Vagina (tissue), 2 donors: ENCODE measurements at regions not wholly inside any gene's neighbourhood (a gene's known extent, or its start where the extent isn't known, plus 50 kb on each side); places are given as distances from the start of the nearest gene placed in this dataset.

Experiments used
- DNase-seq, 2 donors: peaks; one replicate each; pipeline ENCODE4 v3.0.0-alpha.2; 2017; ENCODE audit errors: extremely low spot score in 2 of 2
- H3K27ac ChIP-seq: fragments of 200-600 bp; sonication (generic); one replicate; pipeline ENCODE4 v1.5.1; 2019
- H3K27me3 ChIP-seq: fragments of 200-600 bp; sonication (generic); one replicate; pipeline ENCODE4 v1.5.1; 2019
- H3K36me3 ChIP-seq, 2 donors: fragments of 200-600 bp; sonication (generic); one replicate each; pipeline ENCODE4 v1.5.1; 2017 to 2019
- H3K4me1 ChIP-seq: fragments of 200-600 bp; sonication (generic); one replicate; pipeline ENCODE4 v1.5.1; 2019
- H3K4me3 ChIP-seq, 2 donors: fragments of 200-600 bp; sonication (generic); 1 replicate in 1 of 2; 2 replicates in 1 of 2; pipeline ENCODE4 v1.5.1; 2016 to 2019
- H3K9me3 ChIP-seq: fragments of 200-600 bp; sonication (generic); one replicate; pipeline ENCODE4 v1.5.1; 2019
- POLR2A ChIP-seq, 2 donors: fragments of 450-650 bp; IDR thresholded peaks; one replicate each; pipeline ENCODE4 v1.6.1; 2017; ENCODE audit warnings: antibody characterized with exemption in 2 of 2, mild to moderate bottlenecking in 2 of 2, moderate library complexity in 2 of 2
- POLR2AphosphoS5 ChIP-seq, 2 donors: sonication (generic); formaldehyde crosslinking; IDR thresholded peaks; one replicate each; pipeline ENCODE4 v1.9.0; 2017; ENCODE audit warnings: antibody characterized with exemption in 2 of 2, mild to moderate bottlenecking in 2 of 2, low read depth in 1 of 2; ENCODE audit not compliant: insufficient read depth in 1 of 2
- intact Hi-C: fragments of 100-400 bp; cut with DNase I; formaldehyde crosslinking; loops from one replicate; pipeline ENCODE4 v1.15.1; 2023
- TF ChIP-seq, protein P1 (sequence below), 3 experiments: fragments of 450-650 bp in 2 of 3; fragments of 200-600 bp in 1 of 3; sonication (generic) in 1 of 3; IDR thresholded peaks; one replicate each; pipeline ENCODE4 v1.5.1; 2017 to 2019; ENCODE audit warnings: antibody characterized with exemption in 3 of 3, mild to moderate bottlenecking in 2 of 3, moderate library complexity in 2 of 3

DNA sequence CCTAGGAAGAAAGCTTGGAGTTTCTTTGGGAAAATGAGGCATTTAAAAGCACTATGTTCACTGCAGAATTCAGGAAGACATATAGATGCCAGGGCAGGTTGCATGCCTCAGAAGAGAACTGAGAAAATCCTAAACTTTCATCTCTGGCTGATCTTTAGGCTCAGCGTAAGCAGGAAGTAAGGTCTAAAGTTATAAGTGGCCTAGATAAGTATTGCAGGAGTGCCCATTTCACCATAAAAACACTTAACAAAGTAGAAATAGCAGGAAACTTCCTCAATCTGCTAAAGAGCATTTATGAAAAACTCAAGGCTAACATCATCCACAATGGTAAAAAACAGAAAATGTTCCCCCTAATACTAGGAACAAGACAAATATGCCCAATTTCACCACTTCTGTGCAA, 320.3 kb downstream of the BMP2 start:
- TF ChIP-seq POLR2AphosphoS5 (IDR thresholded peaks at IDR 0.05; ENCODE audit: insufficient read depth in 1 of 2, low read depth in 1 of 2), result no peak
- TF ChIP-seq, protein P1, sequence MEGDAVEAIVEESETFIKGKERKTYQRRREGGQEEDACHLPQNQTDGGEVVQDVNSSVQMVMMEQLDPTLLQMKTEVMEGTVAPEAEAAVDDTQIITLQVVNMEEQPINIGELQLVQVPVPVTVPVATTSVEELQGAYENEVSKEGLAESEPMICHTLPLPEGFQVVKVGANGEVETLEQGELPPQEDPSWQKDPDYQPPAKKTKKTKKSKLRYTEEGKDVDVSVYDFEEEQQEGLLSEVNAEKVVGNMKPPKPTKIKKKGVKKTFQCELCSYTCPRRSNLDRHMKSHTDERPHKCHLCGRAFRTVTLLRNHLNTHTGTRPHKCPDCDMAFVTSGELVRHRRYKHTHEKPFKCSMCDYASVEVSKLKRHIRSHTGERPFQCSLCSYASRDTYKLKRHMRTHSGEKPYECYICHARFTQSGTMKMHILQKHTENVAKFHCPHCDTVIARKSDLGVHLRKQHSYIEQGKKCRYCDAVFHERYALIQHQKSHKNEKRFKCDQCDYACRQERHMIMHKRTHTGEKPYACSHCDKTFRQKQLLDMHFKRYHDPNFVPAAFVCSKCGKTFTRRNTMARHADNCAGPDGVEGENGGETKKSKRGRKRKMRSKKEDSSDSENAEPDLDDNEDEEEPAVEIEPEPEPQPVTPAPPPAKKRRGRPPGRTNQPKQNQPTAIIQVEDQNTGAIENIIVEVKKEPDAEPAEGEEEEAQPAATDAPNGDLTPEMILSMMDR (IDR thresholded peaks at IDR 0.05), result no peak
- TF ChIP-seq POLR2A (IDR thresholded peaks at IDR 0.05), result no peak
- no peak for DNase-seq
- Histone ChIP-seq H3K36me3 (no peaks in the 10 kb centered on the region), H3K9me3 (no peaks in the 10 kb centered on the region), H3K4me1 (no peaks in the 10 kb centered on the region), H3K4me3 (no peak overlapping the region), H3K27me3 (no peaks in the 10 kb centered on the region), H3K27ac (no peak overlapping the region)
- intact Hi-C loops, result no loop called here

DNA sequence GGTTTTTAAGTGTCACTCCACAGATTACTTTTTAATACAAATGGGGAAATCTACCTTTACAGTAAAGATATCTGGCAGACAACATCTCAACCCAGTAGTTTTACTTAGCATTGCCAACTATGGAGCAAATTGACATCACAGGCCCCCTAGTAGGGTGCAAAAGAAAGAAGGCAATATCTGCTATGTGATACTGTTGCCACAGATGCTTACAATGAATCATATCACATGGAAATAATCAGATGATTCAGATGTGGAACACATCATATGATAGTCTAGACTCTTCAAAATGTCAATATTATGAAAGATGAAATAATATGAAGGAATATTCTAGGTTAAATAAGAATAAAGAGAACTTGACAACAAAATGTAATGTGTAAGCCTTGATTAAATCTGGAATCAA, 322.5 kb downstream of the BMP2 start:
- Histone ChIP-seq H3K36me3 (no peaks in the 10 kb centered on the region), H3K4me3 (no peak overlapping the region), H3K27ac (no peak overlapping the region), H3K27me3 (no peaks in the 10 kb centered on the region), H3K4me1 (no peaks in the 10 kb centered on the region), H3K9me3 (no peaks in the 10 kb centered on the region)
- intact Hi-C loops, result no loop called here
- DNase-seq, result no peak
- TF ChIP-seq, protein P1 (IDR thresholded peaks at IDR 0.05), result no peak
- TF ChIP-seq POLR2A (IDR thresholded peaks at IDR 0.05) (no peak), POLR2AphosphoS5 (IDR thresholded peaks at IDR 0.05; ENCODE audit: insufficient read depth in 1 of 2, low read depth in 1 of 2) (no peak)

DNA sequence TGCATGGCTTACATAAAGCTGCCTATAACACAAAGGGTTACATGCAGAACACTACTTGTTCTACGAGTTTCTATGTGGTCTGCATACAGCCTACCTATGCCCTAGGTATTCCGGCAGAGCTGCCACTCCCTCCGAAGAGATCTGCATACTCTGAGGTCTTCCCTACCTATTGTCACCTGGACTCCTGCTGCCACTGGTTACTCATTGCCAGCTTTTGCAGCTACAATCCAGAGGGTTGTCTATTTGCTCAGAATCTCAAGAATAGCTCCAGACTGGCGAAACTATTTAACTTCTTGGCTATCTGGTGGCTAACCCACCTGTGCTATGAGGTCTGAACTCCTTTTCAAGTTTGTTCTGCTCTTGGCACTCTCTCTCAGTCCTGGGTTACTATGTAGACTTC, 323.3 kb downstream of the BMP2 start:
- DNase-seq, result no peak
- H3K27me3 ChIP-seq, result no peaks in the 10 kb centered on the region
- H3K27ac ChIP-seq, result no peak overlapping the region
- H3K4me3 ChIP-seq, result no peak overlapping the region
- no peaks in the 10 kb centered on the region for H3K9me3 ChIP-seq
- H3K4me1 ChIP-seq, result no peaks in the 10 kb centered on the region
- H3K36me3 ChIP-seq, result no peaks in the 10 kb centered on the region
- TF ChIP-seq POLR2AphosphoS5 (IDR thresholded peaks at IDR 0.05; ENCODE audit: insufficient read depth in 1 of 2, low read depth in 1 of 2), result no peak
- TF ChIP-seq POLR2A (IDR thresholded peaks at IDR 0.05), result no peak
- TF ChIP-seq, protein P1 (IDR thresholded peaks at IDR 0.05), result no peak
- intact Hi-C loops, result no loop called here

DNA sequence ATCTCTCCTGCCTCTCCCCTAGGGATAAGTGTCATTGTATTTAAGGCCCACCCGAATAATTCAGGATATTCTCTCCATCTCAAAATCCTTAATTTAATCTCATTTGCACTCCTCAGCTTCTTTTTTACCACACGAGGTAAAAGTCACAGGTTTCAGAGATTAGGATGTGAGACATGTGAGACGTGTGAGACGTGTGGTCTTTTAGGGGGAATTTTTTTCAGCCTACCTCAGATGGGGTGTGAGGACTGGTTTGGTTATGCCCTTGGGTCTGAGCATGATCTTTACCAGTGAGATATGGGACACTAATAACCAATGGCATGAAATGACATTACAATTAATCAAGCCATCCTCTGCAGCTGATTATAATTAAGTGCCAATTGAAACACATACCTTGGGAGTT, 324.2 kb downstream of the BMP2 start:
- no peak for DNase-seq
- no peak overlapping the region for H3K4me3 ChIP-seq
- H3K27ac ChIP-seq, result no peak overlapping the region
- intact Hi-C loops, result no loop called here
- no peak for TF ChIP-seq POLR2A (IDR thresholded peaks at IDR 0.05)
- TF ChIP-seq, protein P1 (IDR thresholded peaks at IDR 0.05), result no peak
- TF ChIP-seq POLR2AphosphoS5 (IDR thresholded peaks at IDR 0.05; ENCODE audit: insufficient read depth in 1 of 2, low read depth in 1 of 2), result no peak
- H3K27me3 ChIP-seq, result no peaks in the 10 kb centered on the region
- no peaks in the 10 kb centered on the region for H3K9me3 ChIP-seq
- no peaks in the 10 kb centered on the region for H3K36me3 ChIP-seq
- H3K4me1 ChIP-seq, result no peaks in the 10 kb centered on the region

- no peaks in the 10 kb centered on the region for H3K4me1 ChIP-seq
- H3K27me3 ChIP-seq, result no peaks in the 10 kb centered on the region
- intact Hi-C loops, result no loop called here
- DNase-seq, result no peak
- TF ChIP-seq POLR2A (IDR thresholded peaks at IDR 0.05) (no peak), POLR2AphosphoS5 (IDR thresholded peaks at IDR 0.05; ENCODE audit: insufficient read depth in 1 of 2, low read depth in 1 of 2) (no peak)
- TF ChIP-seq, protein P1 (IDR thresholded peaks at IDR 0.05), result no peak
- H3K9me3 ChIP-seq, result no peaks in the 10 kb centered on the region
- no peak overlapping the region for H3K4me3 ChIP-seq
- no peak overlapping the region for H3K27ac ChIP-seq
- H3K36me3 ChIP-seq, result no peaks in the 10 kb centered on the region
Observed at GRCh38 chr20:7094438-7094997, 327.0 kb downstream of the BMP2 start.
